Common myeloid progenitor, CD34-positive (primary cell): ENCODE measurements at regions not wholly inside any gene's neighbourhood (a gene's known extent, or its start where the extent isn't known, plus 50 kb on each side); places are given as distances from the start of the nearest gene placed in this dataset.

Experiments used
- CTCF ChIA-PET: fragments of 350-600 bp; sonication (Branson Sonifier 250); formaldehyde crosslinking; loops from one replicate; lab custom pipeline; 2021; ENCODE audit warnings: antibody characterized with exemption; lab: Charles Lee
- POLR2A ChIA-PET: fragments of 350-600 bp; sonication (Branson Sonifier 250); formaldehyde crosslinking; loops from one replicate; lab custom pipeline; 2021; ENCODE audit warnings: antibody characterized with exemption; lab: Charles Lee
- DNase-seq, 3 donors: peaks; one replicate each; pipeline versions ENCODE4 v3.0.0 to v3.0.0-alpha.2; 2013
- H3K27ac ChIP-seq, 2 experiments: 1 replicate in 1 of 2; 2 replicates in 1 of 2; pipeline ENCODE4 v1.7.0; 2013; ENCODE audit warnings: inconsistent platforms in 2 of 2, low read length in 2 of 2, mild to moderate bottlenecking in 2 of 2, low read depth in 1 of 2, moderate library complexity in 1 of 2; ENCODE audit not compliant: severe bottlenecking in 2 of 2, insufficient read depth in 1 of 2, poor library complexity in 1 of 2
- H3K27me3 ChIP-seq, 5 experiments: replicated peaks in 2 of 5; 1 replicate in 3 of 5; 2 replicates in 2 of 5; pipeline versions ENCODE4 v1.6.1 to v1.7.0; 2013; ENCODE audit warnings: low read length in 4 of 5, mild to moderate bottlenecking in 2 of 5, moderate library complexity in 2 of 5, inconsistent platforms in 1 of 5; ENCODE audit not compliant: insufficient read depth in 5 of 5, control insufficient read depth in 4 of 5
- H3K36me3 ChIP-seq, 4 experiments: 1 replicate in 2 of 4; 2 replicates in 2 of 4; pipeline versions ENCODE4 v1.6.1 to v1.7.0; 2013; ENCODE audit warnings: low read length in 3 of 4, control low read depth in 1 of 4, mild to moderate bottlenecking in 1 of 4; ENCODE audit not compliant: control insufficient read depth in 4 of 4, insufficient read depth in 4 of 4
- H3K4me1 ChIP-seq, 4 experiments: 1 replicate in 3 of 4; 2 replicates in 1 of 4; pipeline versions ENCODE4 v1.6.1 to v1.7.1; 2013; ENCODE audit warnings: low read length in 3 of 4, mild to moderate bottlenecking in 3 of 4, control low read depth in 1 of 4, inconsistent platforms in 1 of 4, moderate library complexity in 1 of 4; ENCODE audit not compliant: control insufficient read depth in 4 of 4, insufficient read depth in 4 of 4; ENCODE audit errors: control extremely low read depth in 1 of 4
- H3K4me3 ChIP-seq, 7 experiments: 1 replicate in 4 of 7; 2 replicates in 3 of 7; pipeline versions ENCODE4 v1.5.1 to v1.7.0; 2013; ENCODE audit warnings: mild to moderate bottlenecking in 7 of 7, low read length in 6 of 7, moderate library complexity in 6 of 7, inconsistent platforms in 2 of 7, low read depth in 2 of 7, control low read depth in 1 of 7; ENCODE audit not compliant: insufficient read depth in 4 of 7, control insufficient read depth in 1 of 7; ENCODE audit errors: extremely low read depth in 1 of 7
- H3K9me3 ChIP-seq, 5 experiments: 1 replicate in 4 of 5; 2 replicates in 1 of 5; pipeline versions ENCODE4 v1.6.1 to v1.7.1; 2013; ENCODE audit warnings: low read length in 4 of 5, mild to moderate bottlenecking in 2 of 5, inconsistent platforms in 1 of 5, low read depth in 1 of 5, moderate library complexity in 1 of 5; ENCODE audit not compliant: control insufficient read depth in 4 of 5, insufficient read depth in 2 of 5; ENCODE audit errors: control extremely low read depth in 1 of 5
- WGBS: methylation state at CpG from one replicate; pipeline ENCODE4 v1.1.5; 2013; ENCODE audit not compliant: insufficient coverage; 5-methylcytosine and 5-hydroxymethylcytosine counted together

DNA sequence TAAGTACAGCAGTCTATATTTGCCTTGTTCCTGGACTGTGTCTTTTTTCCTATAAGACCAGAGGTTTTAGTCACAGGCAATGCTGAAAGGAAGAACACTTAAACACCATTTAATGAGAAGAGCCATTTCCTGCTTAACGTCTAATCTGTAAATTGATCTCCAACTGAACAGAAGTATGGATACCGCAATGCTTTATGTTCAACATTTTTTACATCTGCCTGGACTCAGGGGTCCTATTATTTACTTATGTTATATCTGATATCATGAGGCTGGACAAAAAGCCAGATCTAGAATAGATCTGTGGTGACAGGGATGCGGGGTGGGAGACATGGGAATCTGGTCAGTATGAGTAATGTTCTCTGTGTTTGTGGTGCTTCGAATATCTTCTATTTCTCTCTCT is 334.6 kb upstream of the MPDZ start:
- Histone ChIP-seq H3K4me3 (no peak overlapping the region), H3K27ac (no peak overlapping the region), H3K4me1 (no peaks in the 10 kb centered on the region), H3K27me3 (no peaks in the 10 kb centered on the region), H3K36me3 (no peaks in the 10 kb centered on the region), H3K9me3 (no peaks in the 10 kb centered on the region)
- ChIA-PET POLR2A (no interaction called here), CTCF (no interaction called here)
- no CpG with 5 or more reads among the region's 4 CpGs for WGBS
- DNase-seq = no peak

DNA sequence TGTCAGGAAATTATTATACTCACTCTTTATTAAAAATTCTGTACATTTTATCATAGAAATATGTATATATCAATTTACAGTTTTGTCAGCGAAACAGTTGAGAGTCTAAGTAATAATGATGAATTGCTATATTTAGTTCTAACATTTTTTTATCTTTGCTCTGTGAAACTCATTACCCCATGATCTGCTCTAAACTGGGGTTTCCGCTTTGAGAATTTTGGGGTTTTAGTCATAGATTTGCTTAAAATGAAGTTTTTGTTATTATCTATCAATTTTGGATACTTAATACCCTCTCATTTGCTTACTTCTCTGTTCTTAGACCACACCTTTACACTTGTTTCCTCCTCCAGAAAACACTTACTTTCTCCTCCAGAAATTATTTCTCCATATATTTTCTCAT is 333.8 kb upstream of the MPDZ start:
- no peak for DNase-seq
- POLR2A ChIA-PET = no interaction called here
- Histone ChIP-seq H3K4me3 (no peak overlapping the region), H3K27me3 (no peaks in the 10 kb centered on the region), H3K36me3 (no peaks in the 10 kb centered on the region), H3K9me3 (no peaks in the 10 kb centered on the region), H3K4me1 (no peaks in the 10 kb centered on the region), H3K27ac (no peak overlapping the region)
- no CpG with 5 or more reads among the region's 2 CpGs for WGBS
- CTCF ChIA-PET = no interaction called here

DNA sequence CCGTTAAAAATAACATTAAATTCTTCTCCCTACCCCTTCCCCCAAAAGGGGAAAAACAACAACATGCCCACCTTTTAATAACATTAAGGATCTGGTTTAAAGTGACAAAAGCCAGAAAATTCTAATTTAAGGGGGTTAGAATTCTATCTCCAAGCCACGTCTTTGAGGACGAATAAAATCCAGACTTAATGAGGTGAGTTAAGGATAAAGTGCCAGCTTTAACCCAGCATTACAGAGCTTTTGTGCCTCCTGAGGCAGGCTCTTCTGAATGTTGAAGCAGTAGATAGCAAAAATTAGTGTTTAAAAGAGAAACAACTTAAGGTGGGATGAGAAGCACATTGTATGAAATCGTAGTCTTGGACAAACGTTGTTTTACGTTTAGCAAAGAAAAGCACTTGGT is 329.0 kb upstream of the MPDZ start:
- no peaks in the 10 kb centered on the region for H3K27me3 ChIP-seq
- H3K27ac ChIP-seq = no peak overlapping the region
- no peak for DNase-seq
- ChIA-PET POLR2A (no interaction called here), CTCF (interaction anchor here (1.3 kb wide), 1 partner anchor 11 kb away, joined by 3 read pairs; no protein-coding TSS in a partner anchor)
- WGBS = 95% methylated on average over 5 of the region's 6 CpGs
- peaks cover 0 to 2% (median 0%) of the 10 kb centered on the region in 5 experiments for H3K9me3 ChIP-seq
- no peak overlapping the region for H3K4me3 ChIP-seq
- no peaks in the 10 kb centered on the region for H3K4me1 ChIP-seq
- H3K36me3 ChIP-seq = no peaks in the 10 kb centered on the region

DNA sequence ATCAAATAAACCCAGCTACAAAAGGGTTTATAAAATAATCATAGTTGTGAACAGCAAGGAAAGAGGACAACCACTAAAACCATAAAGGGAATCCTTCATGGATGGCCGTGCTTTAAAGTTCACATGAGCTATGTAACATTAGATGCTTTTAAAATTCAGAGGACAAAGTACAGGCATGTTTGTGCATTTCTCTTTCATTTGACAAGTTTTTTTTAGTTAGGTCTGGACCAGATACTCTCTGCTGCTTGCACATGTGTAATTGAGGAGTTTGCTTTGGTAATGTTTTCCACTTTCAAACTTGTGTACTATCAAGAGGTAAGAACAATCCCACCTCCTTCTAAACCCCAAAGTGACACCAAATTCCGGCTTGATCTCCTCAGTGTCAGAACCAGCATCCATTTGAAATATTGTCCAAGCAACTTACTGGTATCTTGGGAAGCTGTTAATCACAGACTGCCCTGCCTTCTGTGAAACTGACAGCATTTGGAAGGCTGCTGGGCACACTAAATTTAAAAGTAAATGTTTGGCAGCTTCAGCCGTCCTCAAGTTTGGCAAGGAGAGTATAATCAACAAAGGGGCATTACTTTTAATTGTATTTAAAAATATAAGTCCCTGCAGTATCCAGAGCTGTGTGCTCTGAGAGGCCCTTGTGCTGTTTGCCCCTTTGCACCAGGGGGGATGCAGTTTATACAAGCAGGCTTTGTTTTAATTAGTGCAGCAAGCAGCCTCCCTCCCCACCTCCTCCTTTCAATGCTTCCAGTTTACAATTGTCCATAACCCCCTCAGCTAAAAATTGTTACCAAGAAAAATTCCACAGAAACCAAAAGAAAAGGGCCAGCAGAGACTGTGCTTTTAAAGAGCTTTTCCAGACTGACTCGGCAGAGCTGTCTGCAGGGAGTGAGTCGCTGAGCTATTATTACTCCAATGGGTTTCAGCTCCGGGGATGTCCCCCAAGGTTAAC is 328.3 kb upstream of the MPDZ start:
- no peaks in the 10 kb centered on the region for H3K27me3 ChIP-seq
- 79% methylated on average over 2 of the region's 6 CpGs for WGBS
- H3K4me1 ChIP-seq = no peaks in the 10 kb centered on the region
- DNase-seq = no peak
- POLR2A ChIA-PET = no interaction called here
- no peaks in the 10 kb centered on the region for H3K36me3 ChIP-seq
- CTCF ChIA-PET = interaction anchor here (1.3 kb wide), 1 partner anchor 10 kb away, joined by 3 read pairs; no protein-coding TSS in a partner anchor
- no peak overlapping the region for H3K4me3 ChIP-seq
- H3K27ac ChIP-seq = no peak overlapping the region
- H3K9me3 ChIP-seq = peaks cover 0 to 3% (median 0%) of the 10 kb centered on the region in 5 experiments

GRCh38 chr9:13606586-13606985 is 327.1 kb upstream of the MPDZ start:
- Histone ChIP-seq H3K9me3 (peaks cover 0 to 3% (median 0%) of the 10 kb centered on the region in 5 experiments), H3K4me3 (no peak overlapping the region), H3K27me3 (no peaks in the 10 kb centered on the region), H3K27ac (no peak overlapping the region), H3K36me3 (no peaks in the 10 kb centered on the region), H3K4me1 (no peaks in the 10 kb centered on the region)
- ChIA-PET POLR2A (no interaction called here), CTCF (no interaction called here)
- no peak for DNase-seq
- 43% methylated on average over 2 of the region's 5 CpGs for WGBS

- POLR2A ChIA-PET = no interaction called here
These were observed 324.4 kb upstream of the MPDZ start for GRCh38 chr9:13603921-13604320.

DNA sequence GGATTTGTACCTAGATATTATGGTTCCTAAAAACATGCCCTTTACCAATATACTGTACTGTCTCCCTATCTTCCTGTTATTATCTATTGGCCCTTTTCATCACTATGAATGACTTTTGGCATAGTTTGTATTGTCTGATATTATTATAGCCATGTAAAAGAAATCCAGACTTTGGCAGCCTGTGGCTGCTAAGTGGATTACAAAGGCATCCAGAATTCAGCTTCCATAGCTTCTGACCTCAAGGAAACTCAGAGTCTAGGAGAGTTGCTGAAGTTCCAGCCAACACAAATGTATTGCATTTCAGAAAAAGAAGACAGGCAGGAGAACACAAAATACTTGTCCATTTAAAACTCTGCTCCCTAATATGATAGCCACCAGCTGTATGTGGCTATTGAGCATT is 319.2 kb upstream of the MPDZ start:
- no peaks in the 10 kb centered on the region for H3K4me1 ChIP-seq
- ChIA-PET CTCF (no interaction called here), POLR2A (no interaction called here)
- no peaks in the 10 kb centered on the region for H3K36me3 ChIP-seq
- H3K4me3 ChIP-seq = no peak overlapping the region
- H3K27me3 ChIP-seq = no peaks in the 10 kb centered on the region
- no peak overlapping the region for H3K27ac ChIP-seq
- no peak for DNase-seq
- peaks cover 0 to 3% (median 0%) of the 10 kb centered on the region in 5 experiments for H3K9me3 ChIP-seq

More at GRCh38 chr9:13603921-13604320, 324.4 kb upstream of the MPDZ start:
- no peak for DNase-seq
- Histone ChIP-seq H3K27ac (no peak overlapping the region), H3K36me3 (no peaks in the 10 kb centered on the region), H3K9me3 (peaks cover 0 to 3% (median 0%) of the 10 kb centered on the region in 5 experiments), H3K4me1 (no peaks in the 10 kb centered on the region), H3K27me3 (no peaks in the 10 kb centered on the region), H3K4me3 (no peak overlapping the region)
- CTCF ChIA-PET = no interaction called here
- WGBS = 100% methylated on average over 1 of the region's 3 CpGs
